HG02798 (cell line): ENCODE measurements at regions not wholly inside any gene's neighbourhood (a gene's known extent, or its start where the extent isn't known, plus 50 kb on each side); places are given as distances from the start of the nearest gene placed in this dataset.

Experiments
- ATAC-seq: cut with Tn5 transposase; IDR thresholded peaks from one replicate; pipeline ENCODE4 v1.9.1; 2021; ENCODE audit warnings: mild to moderate bottlenecking; ENCODE audit not compliant: unreplicated experiment, poor library complexity

DNA sequence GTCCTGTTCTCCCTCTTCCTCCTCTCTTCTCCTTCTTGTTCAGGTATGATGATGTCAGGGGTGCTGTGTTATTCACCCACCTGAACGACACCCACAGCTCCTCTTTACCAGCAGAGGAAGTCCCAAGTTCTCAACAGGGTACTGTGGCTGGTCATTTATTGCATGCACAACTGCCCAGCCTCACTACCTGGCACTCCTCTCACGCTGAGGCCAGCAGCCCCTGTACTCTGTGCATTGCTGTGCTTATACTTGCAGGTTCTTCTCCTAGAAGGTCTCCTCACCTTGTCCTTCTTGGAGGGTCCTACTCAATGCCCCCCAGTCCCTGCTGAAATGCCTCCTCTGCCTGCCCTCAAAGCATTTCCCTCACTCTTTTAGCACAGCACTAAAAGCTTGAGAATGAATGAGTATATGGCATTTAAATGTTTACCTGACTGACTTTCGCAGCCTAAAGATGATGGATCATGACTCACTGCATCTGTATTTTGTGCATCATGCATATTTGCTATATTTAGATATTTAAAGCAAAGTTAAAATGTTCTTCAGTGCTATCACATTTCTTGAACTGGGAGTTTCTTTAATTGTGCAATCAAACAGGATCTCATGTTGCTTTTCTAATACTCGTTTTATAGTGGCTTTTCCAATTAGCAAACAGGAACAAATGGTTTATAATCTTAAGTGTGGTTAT lies 1069.3 kb downstream of the NLGN4Y start:
- no peak for ATAC-seq

DNA sequence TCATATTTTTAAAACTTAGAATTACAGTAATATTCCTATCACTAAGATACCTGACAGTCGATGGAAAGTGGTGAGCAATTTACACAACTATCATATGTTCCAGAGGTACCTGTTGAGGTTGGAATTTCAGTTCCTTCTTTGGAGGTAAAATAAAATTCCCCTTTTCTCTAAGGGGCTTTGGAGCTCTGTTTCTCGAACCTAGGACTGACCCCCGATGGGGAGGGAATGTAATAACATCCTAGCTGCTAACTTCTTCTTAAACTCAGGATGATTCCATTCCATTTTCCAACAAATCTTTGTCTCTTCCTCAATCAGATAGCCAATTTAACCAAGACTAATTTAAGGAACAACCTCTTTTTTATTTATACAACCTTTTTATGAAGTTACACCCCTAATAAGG lies 1069.8 kb downstream of the NLGN4Y start:
- ATAC-seq: no peak

DNA sequence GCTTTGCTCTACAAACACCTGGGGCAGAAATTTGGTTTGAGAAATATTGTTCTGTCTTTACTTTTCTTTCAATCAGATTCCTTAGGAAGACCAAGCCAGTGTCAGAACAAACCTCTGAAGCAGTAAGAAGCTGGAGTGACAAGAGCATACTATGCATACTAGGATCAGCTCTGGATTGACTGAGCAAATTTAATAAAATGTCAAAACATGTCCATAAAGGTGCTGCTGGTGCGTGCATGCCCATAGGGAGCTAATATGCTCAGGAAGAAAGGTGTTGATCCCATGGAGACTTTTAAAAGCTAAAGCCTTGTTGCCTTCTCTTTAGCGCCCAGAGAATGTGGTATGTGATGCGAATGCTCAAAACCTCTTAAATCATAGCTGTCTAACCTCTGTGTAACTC lies 1076.2 kb downstream of the NLGN4Y start:
- no peak for ATAC-seq

DNA sequence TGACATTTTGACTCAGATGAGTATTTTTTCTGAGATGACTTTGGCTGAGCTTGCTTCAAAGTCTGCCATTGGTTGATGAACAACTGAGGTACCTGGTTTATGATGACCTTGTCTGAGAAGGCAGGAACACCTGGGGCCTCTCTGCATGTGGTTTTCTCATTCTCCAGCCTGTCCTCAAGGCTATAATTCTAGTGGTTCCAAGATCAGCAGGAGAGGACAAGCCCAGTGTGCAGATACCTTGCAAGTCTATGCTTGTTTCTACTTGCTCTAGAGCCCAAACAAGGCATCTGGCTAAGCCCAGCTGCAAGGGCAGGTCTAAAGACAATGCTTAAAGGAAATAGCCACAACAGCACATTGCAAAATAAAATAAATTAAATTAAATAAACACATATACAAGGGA lies 1100.0 kb downstream of the NLGN4Y start:
- ATAC-seq: no peak

DNA sequence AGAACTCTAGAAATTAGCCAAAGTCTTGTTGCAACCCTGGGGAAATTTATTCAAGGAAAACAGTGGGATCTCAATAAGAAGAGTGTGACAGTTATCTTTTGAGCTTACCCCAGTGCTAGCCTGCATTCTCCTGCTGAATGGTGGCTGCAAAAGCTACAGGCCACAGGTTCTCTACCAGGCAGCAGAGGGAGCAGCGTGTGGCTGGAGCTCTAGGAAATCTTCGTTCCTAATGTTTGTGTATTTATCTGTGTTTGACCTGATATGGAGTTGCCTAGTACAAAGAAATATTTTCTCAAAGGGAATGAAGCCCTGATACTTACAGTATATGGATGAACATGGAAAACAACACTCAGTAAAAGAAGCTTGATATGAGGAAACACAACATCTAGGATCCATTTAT lies 1100.6 kb downstream of the NLGN4Y start:
- ATAC-seq: no peak

DNA sequence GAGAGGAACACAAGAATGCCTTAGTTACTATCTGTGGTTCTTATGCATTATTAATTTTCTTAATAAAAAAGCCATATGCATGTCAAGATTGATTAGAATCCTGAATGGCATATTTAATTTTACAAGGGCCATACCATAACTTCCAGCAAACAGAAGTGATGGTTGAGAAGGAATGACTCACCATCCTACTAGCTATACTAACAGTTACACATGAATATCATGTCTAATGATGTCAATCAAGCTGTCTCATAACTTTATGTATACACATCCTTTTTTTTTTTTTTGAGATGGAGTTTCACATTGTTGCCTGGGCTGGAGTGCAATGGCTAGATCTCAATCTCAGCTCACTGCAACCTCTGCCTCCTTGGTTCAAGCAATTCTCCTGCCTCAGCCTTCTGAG lies 1123.9 kb downstream of the NLGN4Y start:
- ATAC-seq: no peak

DNA sequence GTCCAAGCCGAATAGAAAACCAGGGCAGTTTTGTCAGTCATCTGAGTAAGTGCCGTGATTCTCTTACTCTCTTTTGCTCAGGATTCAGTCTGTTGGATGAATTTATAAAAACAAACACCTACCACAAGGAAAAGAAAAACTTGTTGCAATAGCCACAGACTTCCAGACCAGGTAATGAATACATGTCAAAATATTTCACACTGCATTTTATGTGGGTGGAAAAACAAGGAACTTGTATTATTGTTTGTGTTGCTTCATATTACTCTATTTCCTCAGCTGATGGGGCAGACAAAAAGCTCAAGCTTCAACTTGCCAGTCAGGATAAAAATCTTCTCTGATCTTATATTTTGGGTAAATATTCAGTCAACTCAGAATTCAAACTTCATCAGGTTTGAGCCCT lies 1125.7 kb downstream of the NLGN4Y start:
- ATAC-seq: no peak

DNA sequence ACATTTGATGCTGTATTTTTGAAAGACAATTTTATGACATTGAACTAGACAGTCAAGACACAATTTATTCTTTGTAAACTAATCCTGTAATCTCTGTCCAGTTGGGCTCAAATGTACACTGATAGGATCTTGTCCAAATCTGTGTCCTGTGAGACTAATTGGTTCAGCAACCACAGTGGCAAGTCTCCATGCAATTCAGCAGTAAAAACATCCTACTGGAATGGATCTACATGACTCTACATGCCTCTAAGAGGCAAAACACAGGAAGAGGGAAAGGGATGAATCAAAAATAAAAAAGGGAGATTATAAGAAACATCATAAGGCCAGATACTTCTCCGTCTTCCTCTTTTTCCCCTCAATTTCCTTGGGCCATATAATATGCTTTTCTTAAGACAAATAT lies 1164.2 kb downstream of the NLGN4Y start:
- ATAC-seq: no peak

DNA sequence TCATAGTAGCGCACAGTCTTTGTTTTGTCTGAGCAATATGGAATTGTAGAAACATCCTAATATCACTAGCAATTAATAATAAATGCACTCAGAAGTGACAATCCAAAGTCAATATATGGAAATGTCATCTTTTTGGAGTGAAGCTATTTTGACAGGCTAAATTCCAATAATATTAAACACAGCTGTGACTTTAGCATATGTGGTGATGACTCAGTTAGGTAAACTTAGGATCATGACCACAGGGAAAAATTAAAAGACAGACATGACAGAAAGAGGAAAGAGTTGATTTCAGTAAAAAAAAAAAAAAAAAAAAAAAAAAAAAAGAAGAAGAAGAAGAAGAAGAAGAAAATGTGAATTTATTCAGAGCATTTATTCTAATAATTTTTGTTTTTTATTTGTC lies 1165.7 kb downstream of the NLGN4Y start:
- no peak for ATAC-seq

DNA sequence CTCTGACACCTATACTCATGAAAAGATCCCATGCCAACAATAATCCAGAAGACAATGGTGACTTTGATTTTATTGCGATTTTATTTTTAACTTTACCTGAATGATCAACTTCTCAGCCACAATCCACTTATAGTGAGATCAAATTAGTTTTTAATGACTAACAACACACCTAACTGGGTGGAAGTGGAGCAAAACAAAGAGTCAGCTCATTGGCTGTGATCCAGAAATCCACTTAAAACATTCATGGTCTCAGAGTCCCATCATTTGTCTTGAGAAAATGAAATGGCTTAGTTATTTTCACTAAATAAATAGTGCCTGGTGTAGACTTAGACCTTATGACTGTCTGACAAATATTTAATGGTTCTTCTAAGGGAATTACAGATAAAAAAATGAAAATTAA lies 1177.8 kb downstream of the NLGN4Y start:
- no peak for ATAC-seq

DNA sequence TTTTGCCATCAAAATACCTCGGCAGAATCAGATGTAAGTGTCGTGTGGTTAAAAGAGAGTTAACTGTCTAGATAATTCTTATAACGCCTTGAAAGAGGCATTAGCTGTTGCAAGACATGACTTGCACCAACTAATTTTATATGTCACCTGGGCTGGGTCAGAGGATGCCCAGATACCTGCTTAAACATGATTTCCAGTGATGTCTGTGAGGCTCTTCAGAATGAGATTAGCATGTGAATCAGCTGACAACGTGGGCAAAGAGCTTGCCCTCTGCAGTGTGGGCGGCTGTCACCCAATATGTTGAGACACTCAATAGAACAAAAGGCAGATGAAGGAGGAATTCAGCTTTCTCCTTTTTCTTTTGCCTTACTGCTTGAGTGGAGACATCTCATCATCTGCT lies 1180.6 kb downstream of the NLGN4Y start:
- no peak for ATAC-seq

DNA sequence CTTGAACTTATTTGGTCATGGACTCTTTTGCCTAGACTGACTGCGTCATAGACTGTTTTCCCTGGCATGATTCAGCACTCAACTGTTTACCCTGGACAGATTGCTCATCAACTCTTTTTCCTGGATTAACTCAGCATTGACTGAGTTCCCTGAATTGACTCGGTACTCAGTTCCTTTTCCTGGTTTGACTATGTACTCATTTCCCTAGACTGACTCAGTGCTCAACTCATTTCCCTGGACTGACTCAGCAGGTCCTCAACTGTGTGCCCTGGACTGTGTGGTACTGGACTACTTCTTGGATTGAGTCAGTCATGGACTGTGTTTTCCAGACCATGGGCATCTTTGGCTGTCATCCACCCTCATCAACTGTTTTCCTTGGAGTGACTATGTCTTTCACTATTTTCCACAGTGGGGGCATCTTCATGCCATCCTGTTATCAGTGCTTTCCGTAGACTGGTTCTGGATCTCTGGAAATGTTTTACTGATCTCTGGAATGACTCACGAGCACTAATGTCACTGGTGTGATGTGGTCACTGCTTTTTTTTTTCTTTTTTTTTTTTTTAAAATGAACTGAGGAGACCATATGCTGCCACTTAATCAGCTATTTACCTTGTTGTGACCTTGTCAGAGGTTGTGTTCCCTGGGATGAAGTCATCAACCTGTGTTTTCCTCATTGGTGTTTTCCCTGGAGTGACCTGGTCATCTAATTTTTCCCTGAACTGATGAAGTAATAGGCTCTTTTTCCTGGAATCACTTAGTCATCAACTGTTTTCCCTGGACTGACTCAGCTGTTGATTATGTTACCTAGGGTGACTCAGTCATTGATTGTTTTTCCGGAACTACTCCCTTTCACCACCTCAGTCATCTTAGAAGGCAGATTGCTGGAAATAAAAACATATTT lies 1225.5 kb downstream of the NLGN4Y start:
- no peak for ATAC-seq

DNA sequence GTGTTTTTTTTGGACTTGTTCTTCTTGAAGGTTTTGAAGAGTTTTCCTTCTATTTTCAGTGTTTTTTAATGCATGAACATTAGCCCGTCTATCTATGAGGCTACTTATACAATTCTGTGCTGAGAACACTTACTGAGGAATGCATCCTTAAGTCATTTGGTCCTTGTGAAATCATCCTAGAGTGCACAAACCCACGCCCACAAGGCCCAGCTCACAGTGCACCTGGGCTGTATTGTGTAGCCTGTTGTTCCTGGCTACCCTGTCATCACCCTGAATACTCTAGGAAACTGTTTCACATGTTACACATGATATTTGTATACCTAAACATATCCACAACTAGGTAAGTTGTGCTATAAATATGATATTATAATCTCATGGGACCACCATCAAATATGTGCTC lies 1226.7 kb downstream of the NLGN4Y start:
- ATAC-seq: no peak

DNA sequence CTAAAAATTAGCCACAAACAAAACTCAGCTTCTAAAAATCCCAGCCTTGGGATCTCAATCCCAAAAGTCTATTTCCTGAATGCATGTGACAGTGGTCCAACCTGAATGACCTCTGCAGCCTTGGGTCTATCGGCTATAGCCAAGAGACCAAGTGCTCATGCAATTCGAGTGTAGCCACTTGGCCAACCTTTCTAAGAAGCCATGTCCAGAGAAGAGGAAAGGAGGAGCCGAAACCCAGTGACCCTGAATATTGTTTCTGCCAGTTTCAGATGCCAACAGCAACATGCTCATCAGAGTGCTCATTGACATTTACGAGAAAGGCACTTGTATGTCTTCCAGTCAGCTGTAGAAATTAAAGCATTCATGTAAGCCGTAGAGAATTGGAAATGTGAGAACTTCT lies 1231.9 kb downstream of the NLGN4Y start:
- no peak for ATAC-seq

DNA sequence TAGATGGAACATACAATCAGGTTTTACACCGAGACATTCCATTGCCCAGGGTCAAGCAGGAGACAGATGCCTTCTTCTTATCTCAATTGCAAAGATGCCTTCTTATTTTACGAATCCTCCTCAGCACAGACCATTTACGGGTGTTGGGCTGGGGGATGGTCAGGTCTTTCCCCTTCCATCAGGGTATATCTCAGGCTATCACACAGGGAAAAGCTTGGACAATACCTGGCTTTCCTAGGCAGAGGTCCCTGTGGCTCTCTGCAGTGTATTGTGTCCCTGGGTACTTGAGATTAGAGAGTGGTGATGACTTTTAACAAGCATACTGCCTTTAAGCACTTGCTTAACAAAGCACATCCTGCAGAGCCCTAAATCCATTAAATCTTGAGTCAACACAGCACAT lies 1249.2 kb downstream of the NLGN4Y start:
- no peak for ATAC-seq

DNA sequence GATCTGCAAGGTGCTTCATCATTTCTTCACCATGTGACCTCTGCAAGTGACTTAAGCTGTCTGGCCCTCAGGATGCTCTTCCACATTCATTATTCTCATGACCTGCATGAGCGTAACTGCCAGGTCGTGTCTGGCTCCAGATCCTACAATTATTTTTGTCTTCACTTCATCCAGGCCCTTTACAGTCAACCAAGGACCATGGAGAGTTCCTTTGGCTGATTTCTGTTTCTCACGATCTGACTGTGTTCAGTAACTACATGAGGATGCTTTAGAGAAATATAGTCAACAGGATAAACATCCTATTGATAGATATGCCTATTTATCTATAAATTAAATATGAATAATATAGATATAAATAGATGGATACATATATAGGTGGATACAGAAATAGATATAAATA lies 1251.6 kb downstream of the NLGN4Y start:
- ATAC-seq: no peak

DNA sequence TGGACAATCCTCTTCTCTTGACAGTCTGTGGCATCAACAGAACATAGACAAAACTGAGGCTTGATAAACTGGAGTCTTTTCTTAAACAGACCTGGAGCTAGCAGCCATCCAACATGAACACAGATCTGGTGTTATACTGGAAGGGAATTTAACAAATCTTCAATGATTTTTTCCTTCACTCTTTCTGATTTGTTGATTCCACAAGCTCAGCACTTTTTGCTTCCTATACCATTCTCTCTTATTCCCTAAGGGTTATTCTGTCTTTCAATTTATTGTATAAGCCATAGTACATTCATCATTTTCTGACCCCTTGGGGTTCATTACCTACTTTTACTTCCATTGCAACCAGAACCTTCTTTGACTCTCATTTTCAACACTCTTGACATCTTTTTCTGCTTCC lies 1255.6 kb downstream of the NLGN4Y start:
- ATAC-seq: no peak

DNA sequence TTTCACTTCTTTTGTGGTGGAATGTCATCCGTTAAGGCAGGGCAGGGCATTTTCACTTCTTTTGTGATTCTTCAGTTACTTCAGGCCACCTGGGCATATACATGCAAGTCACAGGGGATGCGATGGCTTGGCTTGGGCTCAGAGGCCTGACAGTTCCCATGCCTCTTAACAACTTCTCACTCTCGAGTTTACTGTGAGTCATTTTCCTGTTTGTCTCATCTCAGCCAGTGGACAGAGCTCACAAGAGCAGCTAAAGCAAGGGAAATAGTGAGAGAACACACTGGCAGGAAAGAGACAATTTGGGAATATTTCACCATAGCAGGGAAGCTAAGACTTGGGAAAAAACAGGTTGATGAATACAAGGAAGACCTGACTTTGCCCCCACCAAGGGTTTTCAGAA lies 1275.7 kb downstream of the NLGN4Y start:
- no peak for ATAC-seq

DNA sequence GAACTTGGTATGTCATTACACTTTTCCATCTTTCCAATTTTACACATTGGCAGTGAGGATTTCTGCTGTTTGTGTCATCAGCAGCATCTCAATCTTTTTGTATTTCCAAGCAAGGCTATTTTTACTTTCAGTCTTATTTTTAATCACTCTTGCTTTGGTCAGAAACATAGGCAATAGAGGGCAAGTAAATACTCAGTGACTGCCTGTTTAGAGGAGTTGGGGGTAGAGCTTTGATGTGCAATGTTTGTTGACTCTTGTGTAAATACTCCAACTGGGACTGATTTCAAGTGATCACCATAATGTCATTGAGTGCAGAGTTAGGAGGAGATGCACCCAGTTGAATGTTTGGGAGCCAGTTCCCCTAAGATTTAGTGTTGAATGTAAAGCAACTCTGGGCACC lies 1281.7 kb downstream of the NLGN4Y start:
- ATAC-seq: no peak

DNA sequence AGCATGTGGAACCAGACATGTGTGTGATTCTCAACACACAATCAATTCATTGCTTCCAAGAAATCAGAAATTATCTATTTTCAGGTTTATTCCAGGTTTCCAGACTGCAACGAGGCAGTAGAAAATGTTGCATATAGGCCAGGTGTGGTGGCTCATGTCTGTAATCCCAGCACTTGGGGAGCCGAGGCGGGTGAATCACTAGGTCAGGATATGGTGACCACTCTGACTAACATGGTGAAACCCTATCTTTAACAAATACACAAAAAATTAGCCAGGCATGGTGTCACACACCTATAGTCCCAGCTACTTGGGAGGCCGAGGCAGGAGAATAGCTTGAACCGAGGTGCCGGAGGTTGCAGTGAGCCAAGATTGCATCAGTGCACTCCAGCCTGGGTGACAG lies 1289.9 kb downstream of the NLGN4Y start:
- ATAC-seq: no peak
